ENCODE measurements at regions not wholly inside any gene's neighbourhood (a gene's known extent, or its start where the extent isn't known, plus 50 kb on each side); places are given as distances from the start of the nearest gene placed in this dataset.

- H3K4me1 ChIP-seq (ENCODE audit: control insufficient read depth in 4 of 4, insufficient read depth in 4 of 4, low read length in 3 of 4): peaks cover 4 to 38% (median 22%) of the 10 kb centered on the region in 4 donors
- H3K9ac ChIP-seq (ENCODE audit: low read depth in 1 of 2, low read length in 2 of 2): no peak overlapping the region
- H3K27ac ChIP-seq (ENCODE audit: low read depth in 1 of 2, low read length in 2 of 2): peak overlapping the region in 1 of 2 donors; percentile 23
- no peaks in the 10 kb centered on the region for H3K27me3 ChIP-seq (ENCODE audit: control insufficient read depth in 4 of 4, insufficient read depth in 4 of 4, low read length in 3 of 4)
- H3K9me3 ChIP-seq (ENCODE audit: control insufficient read depth in 4 of 4, low read length in 3 of 4): no peaks in the 10 kb centered on the region
- peak overlapping the region in 1 of 3 donors; percentile 14 for H3K4me3 ChIP-seq (ENCODE audit: low read depth in 1 of 3, low read length in 3 of 3)
- TF ChIP-seq HNF4A (conservative IDR thresholded peaks at IDR 0.05) (peak; percentile 87 to 98), ATF3 (IDR thresholded peaks at IDR 0.05) (no peak), YY1 (IDR thresholded peaks at IDR 0.05) (peak; percentile 26), CTCF (IDR thresholded peaks at IDR 0.05; ENCODE audit: low read depth, low read length, missing input control) (no peak), SP1 (IDR thresholded peaks at IDR 0.05) (peak; percentile 75), ZBTB33 (IDR thresholded peaks at IDR 0.05) (peak; percentile 33), REST (IDR thresholded peaks at IDR 0.05) (peak; percentile 57), GABPA (IDR thresholded peaks at IDR 0.05 in 1 of 2, conservative IDR thresholded peaks at IDR 0.05 in 1 of 2) (no peak), MAX (IDR thresholded peaks at IDR 0.05) (peak; percentile 30), RAD21 (IDR thresholded peaks at IDR 0.05) (peak in 1 of 2 donors; percentile 7), EGR1 (IDR thresholded peaks at IDR 0.05; ENCODE audit: low read depth in 2 of 2) (no peak), TAF1 (conservative IDR thresholded peaks at IDR 0.05) (no peak), JUND (IDR thresholded peaks at IDR 0.05) (peak in 1 of 2 donors; percentile 48), RXRA (IDR thresholded peaks at IDR 0.05) (peak; percentile 69 to 81), FOXA1 (IDR thresholded peaks at IDR 0.05) (peak; percentile 51), HNF4G (IDR thresholded peaks at IDR 0.05) (peak; percentile 15), FOXA2 (IDR thresholded peaks at IDR 0.05) (peak; percentile 60), NR2F2 (IDR thresholded peaks at IDR 0.05) (no peak)
- no peak for DNase-seq (ENCODE audit: low spot score)
- no peaks in the 10 kb centered on the region for H3K36me3 ChIP-seq (ENCODE audit: control insufficient read depth in 4 of 4, insufficient read depth in 3 of 4, low read depth in 1 of 4, low read length in 3 of 4)
- 29% methylated on average over 3 of the region's 3 CpGs for WGBS
Observed at GRCh38 chr22:33996824-33997223, 76.5 kb upstream of the LARGE1 start.
